Neural crest cell (in vitro differentiated cells): ENCODE measurements at regions not wholly inside any gene's neighbourhood (a gene's known extent, or its start where the extent isn't known, plus 50 kb on each side); places are given as distances from the start of the nearest gene placed in this dataset.

ENCODE experiments used
- DNase-seq: peaks from one replicate; pipeline ENCODE4 v3.0.0; 2021; ENCODE audit warnings: low read depth, mixed read lengths, low spot score
- H3K27ac Mint-ChIP-seq: one replicate; pipeline ENCODE4 v1.8.0; 2021; ENCODE audit warnings: mild to moderate bottlenecking, mixed read lengths; ENCODE audit not compliant: unreplicated experiment
- H3K27me3 Mint-ChIP-seq: 2 replicates; pipeline ENCODE4 v1.8.0; 2021; ENCODE audit warnings: low read depth, mild to moderate bottlenecking, mixed read lengths
- H3K36me3 Mint-ChIP-seq: 2 replicates; pipeline ENCODE4 v1.8.0; 2021; ENCODE audit warnings: low read depth, mild to moderate bottlenecking, mixed read lengths
- H3K4me1 Mint-ChIP-seq: 2 replicates; pipeline ENCODE4 v1.8.0; 2021; ENCODE audit warnings: mixed read lengths
- H3K4me3 Mint-ChIP-seq: one replicate; pipeline ENCODE4 v1.8.0; 2021; ENCODE audit warnings: mild to moderate bottlenecking, mixed read lengths
- H3K9me3 Mint-ChIP-seq: 2 replicates; pipeline ENCODE4 v1.8.0; 2021; ENCODE audit warnings: mixed read lengths
- CTCF ChIP-seq: fragments of 200-600 bp; sonication (generic); conservative IDR thresholded peaks from 2 replicates; pipeline ENCODE4 v1.5.0; 2021; ENCODE audit warnings: antibody characterized with exemption, mild to moderate bottlenecking

GRCh38 chr7:52253953-52254352 is 781.5 kb upstream of the POM121L12 start:
- H3K27ac Mint-ChIP-seq = no peak overlapping the region
- peaks cover 7% of the 10 kb centered on the region for H3K9me3 Mint-ChIP-seq
- H3K27me3 Mint-ChIP-seq = no peaks in the 10 kb centered on the region
- no peaks in the 10 kb centered on the region for H3K4me1 Mint-ChIP-seq
- no peak overlapping the region for H3K4me3 Mint-ChIP-seq
- no peak for DNase-seq
- no peaks in the 10 kb centered on the region for H3K36me3 Mint-ChIP-seq
- TF ChIP-seq CTCF = no peak

- Mint-ChIP-seq H3K36me3 (no peaks in the 10 kb centered on the region), H3K9me3 (peaks cover 7% of the 10 kb centered on the region), H3K4me1 (no peaks in the 10 kb centered on the region), H3K27me3 (no peaks in the 10 kb centered on the region), H3K27ac (no peak overlapping the region), H3K4me3 (no peak overlapping the region)
- no peak for DNase-seq
- no peak for TF ChIP-seq CTCF
Observed at GRCh38 chr7:52249741-52250140, 785.7 kb upstream of the POM121L12 start.

GRCh38 chr7:52247518-52247917 is 787.9 kb upstream of the POM121L12 start:
- Mint-ChIP-seq H3K9me3 (peaks cover under 1% of the 10 kb centered on the region), H3K27me3 (no peaks in the 10 kb centered on the region), H3K4me1 (no peaks in the 10 kb centered on the region), H3K4me3 (no peak overlapping the region), H3K36me3 (no peaks in the 10 kb centered on the region), H3K27ac (no peak overlapping the region)
- TF ChIP-seq CTCF = no peak
- no peak for DNase-seq

GRCh38 chr7:52243685-52244084 is 791.7 kb upstream of the POM121L12 start:
- H3K36me3 Mint-ChIP-seq = no peaks in the 10 kb centered on the region
- no peaks in the 10 kb centered on the region for H3K9me3 Mint-ChIP-seq
- H3K27ac Mint-ChIP-seq = no peak overlapping the region
- no peak for TF ChIP-seq CTCF
- no peak overlapping the region for H3K4me3 Mint-ChIP-seq
- DNase-seq = no peak
- H3K4me1 Mint-ChIP-seq = no peaks in the 10 kb centered on the region
- H3K27me3 Mint-ChIP-seq = no peaks in the 10 kb centered on the region

- H3K27ac Mint-ChIP-seq = no peak overlapping the region
- no peak overlapping the region for H3K4me3 Mint-ChIP-seq
- no peak for DNase-seq
- no peaks in the 10 kb centered on the region for H3K4me1 Mint-ChIP-seq
- no peak for TF ChIP-seq CTCF
- H3K27me3 Mint-ChIP-seq = no peaks in the 10 kb centered on the region
- H3K36me3 Mint-ChIP-seq = no peaks in the 10 kb centered on the region
- H3K9me3 Mint-ChIP-seq = peaks cover 16% of the 10 kb centered on the region
Observed at GRCh38 chr7:52233248-52233647, 802.2 kb upstream of the POM121L12 start.

GRCh38 chr7:52211930-52212329 is 823.5 kb upstream of the POM121L12 start:
- no peak for TF ChIP-seq CTCF
- Mint-ChIP-seq H3K4me3 (no peak overlapping the region), H3K9me3 (no peaks in the 10 kb centered on the region), H3K27me3 (no peaks in the 10 kb centered on the region), H3K4me1 (no peaks in the 10 kb centered on the region), H3K36me3 (no peaks in the 10 kb centered on the region), H3K27ac (no peak overlapping the region)
- DNase-seq = no peak
